ENCODE measurements at regions not wholly inside any gene's neighbourhood (a gene's known extent, or its start where the extent isn't known, plus 50 kb on each side); places are given as distances from the start of the nearest gene placed in this dataset. TPM values are rescaled to one million over a fixed set of nuclear protein-coding genes. Genes with fewer than 3 reads are reported as not detected.
A peak's percentile ranks its signal among the peaks of the same experiment; 100 is the strongest.

DNA sequence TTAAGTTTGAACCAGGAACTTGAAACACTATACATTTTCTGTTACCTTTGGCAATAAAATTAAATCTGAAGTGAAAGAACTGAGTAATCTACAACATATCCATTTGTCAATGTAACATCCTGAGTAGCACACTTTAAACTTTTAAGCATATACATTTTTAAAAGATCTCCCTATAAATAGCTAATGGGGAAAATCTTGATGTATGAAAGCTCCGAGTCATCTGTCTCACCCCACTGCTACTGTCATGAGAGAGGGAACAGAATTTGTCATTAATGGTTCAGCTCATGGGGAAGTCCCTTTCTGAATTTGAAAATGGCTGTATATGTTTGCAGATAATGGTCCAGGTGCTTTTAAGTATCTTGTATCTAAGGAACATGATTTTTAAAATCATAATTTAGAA, 55.2 kb upstream of the NOX3 start:
- Histone ChIP-seq H3K27me3 (ENCODE audit: control insufficient read depth, insufficient read depth, low read length) (no peaks in the 10 kb centered on the region), H3K4me3 (ENCODE audit: low read depth, low read length) (no peak overlapping the region), H3K4me1 (ENCODE audit: control insufficient read depth, insufficient read depth, low read length) (no peaks in the 10 kb centered on the region), H3K36me3 (ENCODE audit: control insufficient read depth, insufficient read depth, low read length) (no peaks in the 10 kb centered on the region), H3K9me3 (ENCODE audit: control insufficient read depth, insufficient read depth, low read length) (no peaks in the 10 kb centered on the region), H3K27ac (ENCODE audit: low read depth, low read length) (no peak overlapping the region)
- WGBS (ENCODE audit: insufficient coverage), result no CpG with 5 or more reads among the region's 1 CpG
- no peak for DNase-seq (ENCODE audit: low read depth in 4 of 6, low spot score in 6 of 6)

GRCh38 chr6:155509743-155510475, 54.3 kb upstream of the NOX3 start:
- WGBS (ENCODE audit: insufficient coverage), result 14% methylated on average over 1 of the region's 2 CpGs
- no peaks in the 10 kb centered on the region for H3K9me3 ChIP-seq (ENCODE audit: control insufficient read depth, insufficient read depth, low read length)
- no peaks in the 10 kb centered on the region for H3K36me3 ChIP-seq (ENCODE audit: control insufficient read depth, insufficient read depth, low read length)
- H3K4me3 ChIP-seq (ENCODE audit: low read depth, low read length), result no peak overlapping the region
- no peaks in the 10 kb centered on the region for H3K4me1 ChIP-seq (ENCODE audit: control insufficient read depth, insufficient read depth, low read length)
- H3K27me3 ChIP-seq (ENCODE audit: control insufficient read depth, insufficient read depth, low read length), result no peaks in the 10 kb centered on the region
- DNase-seq (ENCODE audit: low read depth in 4 of 6, low spot score in 6 of 6), result no peak
- H3K27ac ChIP-seq (ENCODE audit: low read depth, low read length), result no peak overlapping the region

- DNase-seq (ENCODE audit: low read depth in 4 of 6, low spot score in 6 of 6), result peak in 1 of 6 donors; percentile 55
- H3K27me3 ChIP-seq (ENCODE audit: control insufficient read depth, insufficient read depth, low read length), result no peaks in the 10 kb centered on the region
- H3K9me3 ChIP-seq (ENCODE audit: control insufficient read depth, insufficient read depth, low read length), result peaks cover 4% of the 10 kb centered on the region
- no peaks in the 10 kb centered on the region for H3K36me3 ChIP-seq (ENCODE audit: control insufficient read depth, insufficient read depth, low read length)
- H3K4me3 ChIP-seq (ENCODE audit: low read depth, low read length), result no peak overlapping the region
- 42% methylated on average over 1 of the region's 2 CpGs for WGBS (ENCODE audit: insufficient coverage)
- H3K4me1 ChIP-seq (ENCODE audit: control insufficient read depth, insufficient read depth, low read length), result no peaks in the 10 kb centered on the region
- no peak overlapping the region for H3K27ac ChIP-seq (ENCODE audit: low read depth, low read length)
Measured at GRCh38 chr6:155505608-155505989, 50.0 kb upstream of the NOX3 start.

Small RNAs in the stretch of these regions (small RNA-seq; reads per million reads assigned to genes)
- gene MIR1202 (ENCODE audit: low replicate concordance) (not detected), gene RNU7-152P (ENCODE audit: low replicate concordance) (not detected), gene SNORD28B (ENCODE audit: low replicate concordance) (0.10 reads per million)
